GM18861 (cell line): ENCODE measurements at regions not wholly inside any gene's neighbourhood (a gene's known extent, or its start where the extent isn't known, plus 50 kb on each side); places are given as distances from the start of the nearest gene placed in this dataset.
A peak's percentile ranks its signal among the peaks of the same experiment; 100 is the strongest.

Experiments used
- ATAC-seq: cut with Tn5 transposase; IDR thresholded peaks from one replicate; pipeline ENCODE4 v1.9.1; 2021; ENCODE audit not compliant: unreplicated experiment

DNA sequence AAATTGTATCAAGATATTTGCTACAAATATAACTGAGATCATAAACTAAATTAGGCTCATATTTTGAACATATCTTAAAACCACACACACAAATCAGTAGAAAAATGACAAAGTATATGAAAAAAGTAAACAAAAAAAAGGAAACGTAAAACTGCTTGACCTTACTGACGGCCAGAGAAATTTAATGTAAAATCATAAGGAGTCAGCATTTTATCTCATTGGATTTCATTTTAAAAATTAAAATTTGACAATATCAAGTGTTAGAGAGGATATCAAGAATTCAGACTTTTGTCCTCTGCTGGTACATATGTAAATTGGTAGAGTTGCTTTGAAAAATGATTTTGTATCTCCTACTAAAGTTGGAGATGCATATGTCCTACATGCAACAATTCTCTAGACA, 209.2 kb upstream of the ZC3H15 start:
- no peak for ATAC-seq

DNA sequence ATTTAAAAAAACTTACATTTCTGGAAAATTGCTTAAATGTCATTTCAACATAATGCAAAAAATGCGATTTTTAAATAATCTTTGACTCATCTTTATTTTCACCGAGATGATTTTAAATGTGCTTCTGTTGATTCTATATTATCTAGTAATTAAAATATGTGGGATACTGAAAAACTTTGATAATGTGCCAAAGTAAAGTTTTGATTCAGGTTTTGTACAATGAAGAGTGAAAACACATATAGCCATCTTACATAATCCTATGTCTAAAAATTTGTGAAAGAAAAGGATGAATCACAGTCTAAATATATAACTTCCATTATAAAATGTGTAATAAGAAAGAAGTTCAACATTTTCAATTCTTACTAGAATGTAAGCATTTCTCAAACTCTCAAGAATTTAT, 204.3 kb upstream of the ZC3H15 start:
- ATAC-seq, result no peak

DNA sequence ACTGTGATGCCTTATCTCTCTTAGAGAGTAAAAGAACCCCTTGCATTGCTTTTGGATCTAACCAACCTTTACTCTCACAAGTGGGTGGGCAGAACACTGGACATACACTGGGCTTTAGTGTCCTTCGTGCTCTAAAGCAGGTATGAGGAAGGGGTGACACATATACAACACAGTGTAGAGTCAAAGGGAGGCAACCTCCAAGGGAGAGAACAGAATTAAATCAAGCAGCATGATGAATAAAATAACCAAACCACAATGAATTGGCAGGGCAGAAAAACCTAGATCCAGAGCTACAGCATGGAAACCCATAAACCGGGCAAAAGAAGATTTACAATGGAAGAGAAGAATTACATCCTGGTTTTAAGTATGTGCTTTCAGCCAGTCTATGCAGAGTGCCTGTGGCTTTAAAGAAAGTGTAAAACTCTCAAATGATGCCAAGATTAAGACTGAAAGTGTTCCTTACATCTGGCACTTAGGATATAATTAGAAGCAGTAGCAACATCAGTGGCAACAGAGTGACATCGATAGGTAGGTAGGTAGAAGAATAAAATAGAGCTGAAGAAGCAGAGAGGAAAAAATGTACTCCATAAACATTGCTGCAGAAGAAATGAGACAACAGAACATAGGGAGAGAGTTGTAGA, 191.7 kb upstream of the ZC3H15 start:
- no peak for ATAC-seq

DNA sequence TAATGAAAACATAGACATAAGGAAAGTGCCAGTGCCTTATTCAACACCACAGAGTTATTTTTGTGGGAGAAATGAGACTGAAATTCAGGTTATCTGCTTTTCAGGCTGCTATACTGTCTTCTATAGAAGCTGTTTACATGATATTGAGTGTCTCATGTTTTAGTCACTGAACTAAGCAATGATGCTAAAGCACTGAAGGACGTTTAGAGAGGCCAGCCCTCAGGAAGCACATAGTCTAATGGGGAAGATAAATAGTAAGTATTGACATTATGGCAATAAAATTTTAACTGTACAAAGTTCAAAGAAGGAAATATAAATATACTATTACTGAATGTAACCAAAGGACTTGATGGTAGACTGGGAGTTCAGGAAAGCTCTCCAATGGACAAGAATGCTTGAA, 186.4 kb upstream of the ZC3H15 start:
- no peak for ATAC-seq

DNA sequence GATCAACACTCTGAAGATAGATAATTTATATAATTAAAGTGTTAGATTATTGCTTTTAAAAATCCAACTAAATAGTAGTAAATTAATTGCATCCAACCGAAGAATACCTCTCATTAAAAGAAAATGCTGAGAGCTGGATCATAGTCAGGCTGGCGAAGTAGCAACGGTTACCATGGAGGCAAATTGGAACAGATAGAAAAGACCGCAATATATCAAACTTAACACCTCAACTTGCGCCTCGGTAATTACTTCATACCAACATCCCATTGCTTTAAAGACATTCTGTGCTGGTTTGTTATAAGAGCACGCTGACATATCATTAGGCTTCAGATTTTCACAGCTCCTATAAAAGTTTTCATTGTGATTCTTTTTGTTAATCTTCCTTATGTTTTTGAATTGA, 183.8 kb upstream of the ZC3H15 start:
- no peak for ATAC-seq

DNA sequence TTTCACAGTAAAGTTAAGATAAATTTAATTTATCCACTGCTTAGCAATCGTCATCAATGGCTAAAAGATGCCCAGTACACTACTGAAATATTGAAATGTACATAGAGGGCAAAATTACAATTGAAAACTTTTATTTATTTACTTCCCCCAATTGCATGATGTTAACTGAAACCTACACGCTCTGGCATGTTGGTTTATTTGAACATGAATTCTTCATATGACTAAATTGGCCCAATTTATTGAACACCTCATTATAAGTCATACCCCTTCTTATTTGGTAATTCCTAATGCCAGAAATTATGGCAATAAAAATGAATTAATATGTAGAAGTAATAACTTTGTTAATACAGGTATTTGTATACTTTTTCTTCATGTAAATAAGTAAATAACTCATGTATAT, 183.0 kb upstream of the ZC3H15 start:
- ATAC-seq, result no peak

DNA sequence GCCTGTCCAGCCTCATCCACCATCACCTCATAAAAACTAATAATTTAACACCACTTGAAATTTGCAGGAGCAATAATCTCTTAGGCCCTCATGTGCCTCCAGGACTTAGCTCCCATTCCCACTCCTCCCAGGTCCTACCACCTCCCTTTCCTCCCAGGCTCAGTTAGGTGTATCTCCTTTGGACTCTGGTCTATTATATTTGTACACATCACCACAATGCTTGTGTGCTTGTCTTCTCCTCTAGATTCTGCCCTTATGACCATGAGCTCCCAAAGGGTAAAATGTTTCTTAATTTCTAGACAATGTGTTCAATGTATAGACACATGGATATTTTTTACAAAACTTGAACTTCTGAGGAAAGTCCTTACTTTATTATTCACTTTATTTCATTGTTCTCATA, 182.0 kb upstream of the ZC3H15 start:
- ATAC-seq, result no peak

DNA sequence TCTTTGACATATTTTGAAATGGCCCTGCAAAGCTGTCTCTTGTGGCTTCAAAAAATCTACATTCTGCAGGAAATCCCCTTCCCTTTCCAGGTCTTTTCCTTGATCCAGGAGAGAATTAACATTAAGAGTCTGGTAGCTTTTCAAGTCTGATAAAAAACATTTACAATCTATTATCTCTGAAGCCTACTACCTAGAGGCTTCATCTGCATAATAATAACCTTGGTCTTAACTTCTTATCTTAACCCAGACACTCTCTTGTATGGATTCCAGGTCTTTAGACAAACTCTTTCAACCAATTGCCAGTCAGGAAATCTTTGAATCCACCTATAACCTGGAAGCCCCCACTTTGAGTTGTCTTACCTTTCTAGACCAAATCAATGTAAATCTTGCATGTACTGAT, 179.3 kb upstream of the ZC3H15 start:
- ATAC-seq, result no peak

DNA sequence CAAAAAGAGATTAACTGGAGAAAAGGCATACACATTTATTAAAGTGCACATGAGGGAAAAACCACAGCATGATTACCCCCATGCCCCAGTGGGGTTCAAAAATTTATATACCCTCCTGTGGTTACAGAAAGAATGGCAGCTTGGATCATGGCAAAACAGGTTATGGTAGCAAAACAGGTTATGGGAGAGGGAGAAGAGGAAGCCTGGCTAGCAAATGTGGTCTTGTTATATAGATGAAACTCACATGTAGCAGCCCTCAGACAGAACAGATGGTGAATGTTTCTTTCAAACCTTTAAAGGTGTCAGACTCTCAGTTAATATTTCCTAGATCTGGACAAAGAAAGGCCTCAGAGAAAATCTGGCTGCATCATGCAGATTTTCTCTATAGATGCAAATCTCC, 178.2 kb upstream of the ZC3H15 start:
- no peak for ATAC-seq

DNA sequence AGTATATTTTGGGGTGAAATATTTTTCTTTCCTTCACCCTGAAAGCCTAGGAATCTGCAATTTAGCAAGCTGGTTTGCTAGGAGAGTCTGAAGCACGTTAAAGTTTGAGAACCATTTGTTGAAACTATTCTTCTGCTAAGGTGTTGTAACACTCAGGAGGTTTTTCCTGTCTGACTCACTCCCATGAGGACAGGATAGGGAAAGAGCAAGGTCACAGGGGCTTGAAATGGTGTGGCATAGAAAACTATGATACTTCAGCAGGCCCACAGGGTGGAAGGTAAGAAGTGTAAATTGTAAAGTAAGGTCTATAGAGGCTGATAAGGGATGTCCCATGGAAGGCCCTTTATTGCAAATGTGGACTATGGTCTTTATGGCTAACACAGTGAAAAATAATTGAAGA, 177.7 kb upstream of the ZC3H15 start:
- no peak for ATAC-seq

DNA sequence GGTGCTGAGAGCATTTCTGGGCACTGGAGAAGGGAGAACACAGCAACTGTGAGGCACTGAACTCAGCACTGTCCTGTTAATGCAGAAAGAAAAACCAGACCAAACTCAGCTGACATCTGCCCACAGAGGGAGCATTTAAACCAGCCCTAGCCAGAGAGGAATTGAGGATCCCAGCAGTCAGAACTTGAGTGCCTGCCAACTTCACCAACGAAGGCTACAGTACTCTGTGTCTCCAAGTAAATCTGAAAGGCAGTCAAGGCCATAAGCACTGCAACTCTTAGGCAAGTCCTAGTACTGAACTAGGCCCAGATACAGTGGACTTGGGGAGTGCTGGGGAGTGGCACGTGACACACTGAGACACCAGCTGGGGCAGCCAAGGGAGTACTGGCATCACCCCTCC, 176.2 kb upstream of the ZC3H15 start:
- no peak for ATAC-seq

DNA sequence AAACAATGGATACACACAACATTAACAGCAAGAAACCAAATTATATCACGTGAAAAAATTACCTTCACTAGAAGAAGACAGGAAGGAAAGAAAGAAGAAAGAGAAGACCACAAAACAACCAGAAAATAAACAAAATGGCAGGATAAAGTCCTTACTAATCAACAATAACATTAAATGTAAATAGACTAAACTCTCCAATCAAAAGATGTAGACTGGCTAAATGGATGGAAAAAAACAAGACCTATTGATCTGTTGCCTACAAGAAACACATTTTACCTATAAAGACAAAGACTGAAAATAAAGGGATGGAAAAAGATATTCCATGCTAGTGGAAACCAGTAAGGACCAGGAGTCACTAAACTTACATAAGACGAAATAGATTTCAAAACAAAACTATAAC, 167.0 kb upstream of the ZC3H15 start:
- ATAC-seq, result no peak

DNA sequence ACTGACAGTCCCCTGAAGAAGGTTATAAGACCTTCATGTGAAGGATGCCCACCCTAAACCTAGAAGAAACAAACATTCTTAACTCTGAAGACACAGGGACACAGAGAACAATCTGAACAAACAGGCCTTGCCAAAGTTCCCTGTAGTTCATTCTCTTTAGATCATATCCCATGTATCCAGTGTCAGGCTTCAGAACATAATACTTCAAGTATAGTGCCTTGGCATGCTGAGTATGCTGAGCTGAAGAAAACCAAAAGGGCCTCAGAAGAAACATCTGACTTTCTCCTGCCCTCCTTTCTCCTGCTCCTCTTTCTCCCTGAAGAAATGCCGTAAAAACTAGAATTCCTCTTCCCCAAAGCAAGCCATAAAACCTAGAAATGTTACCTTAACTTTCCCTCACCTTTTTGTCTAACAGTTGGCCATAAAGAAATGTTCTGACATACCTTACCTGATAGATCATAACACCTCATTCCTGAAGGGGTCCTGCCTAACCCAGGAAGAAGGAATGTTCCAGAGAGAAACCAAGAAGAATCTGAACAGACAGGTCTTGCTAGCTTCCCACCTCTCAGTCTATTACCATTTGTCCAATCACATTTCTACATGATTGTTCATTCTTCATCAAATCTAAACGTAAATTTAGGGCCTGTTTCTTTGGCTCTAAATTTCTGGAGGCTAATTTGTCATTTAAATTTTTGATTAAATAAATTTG, 160.1 kb upstream of the ZC3H15 start:
- ATAC-seq, result no peak

DNA sequence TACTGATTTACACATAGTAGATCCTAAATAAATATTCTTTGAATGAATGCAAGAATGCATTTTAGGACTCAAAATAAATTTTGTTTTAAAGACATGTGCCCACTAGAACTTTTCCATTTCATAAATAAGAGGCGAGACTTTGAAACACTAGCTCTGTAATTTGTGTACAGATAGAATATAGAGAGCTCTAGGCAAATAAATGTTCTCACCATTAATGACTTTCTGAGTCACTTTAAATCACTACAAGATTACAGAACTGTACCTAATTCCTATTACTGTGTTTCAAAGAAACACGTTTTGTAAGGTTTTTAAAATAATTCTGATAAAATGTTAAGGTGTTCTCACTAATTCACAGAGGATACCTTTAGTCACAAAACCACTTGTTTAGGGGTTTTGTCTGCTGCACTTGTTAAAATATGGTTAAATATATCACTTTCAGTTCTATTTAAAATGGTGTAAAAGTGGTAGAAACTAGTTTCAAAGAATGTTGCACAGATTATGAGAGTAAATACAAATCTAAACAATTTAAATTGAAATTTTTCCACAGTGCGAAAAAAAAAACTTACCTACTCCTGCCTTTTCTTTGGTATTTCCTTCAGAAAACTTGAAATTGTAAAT, 158.7 kb upstream of the ZC3H15 start:
- ATAC-seq, result no peak

DNA sequence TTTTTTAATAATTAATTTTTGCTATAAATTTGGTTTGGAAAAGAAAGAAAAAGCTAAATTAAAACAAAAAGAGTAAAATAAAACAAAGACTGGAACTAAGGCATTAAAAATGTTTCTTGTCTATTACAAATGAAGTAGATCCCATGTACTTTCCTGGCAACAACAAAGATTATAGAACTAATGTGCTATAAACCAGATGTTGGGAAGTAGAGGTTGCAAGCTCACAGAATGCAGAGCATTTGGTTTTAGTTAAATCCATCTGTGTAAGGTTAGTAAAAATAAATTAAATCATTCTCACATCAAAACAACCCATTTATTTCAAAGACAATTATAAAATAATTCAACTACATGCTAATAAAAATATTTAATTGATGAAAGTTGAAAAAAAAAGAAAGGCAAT, 157.2 kb upstream of the ZC3H15 start:
- no peak for ATAC-seq

DNA sequence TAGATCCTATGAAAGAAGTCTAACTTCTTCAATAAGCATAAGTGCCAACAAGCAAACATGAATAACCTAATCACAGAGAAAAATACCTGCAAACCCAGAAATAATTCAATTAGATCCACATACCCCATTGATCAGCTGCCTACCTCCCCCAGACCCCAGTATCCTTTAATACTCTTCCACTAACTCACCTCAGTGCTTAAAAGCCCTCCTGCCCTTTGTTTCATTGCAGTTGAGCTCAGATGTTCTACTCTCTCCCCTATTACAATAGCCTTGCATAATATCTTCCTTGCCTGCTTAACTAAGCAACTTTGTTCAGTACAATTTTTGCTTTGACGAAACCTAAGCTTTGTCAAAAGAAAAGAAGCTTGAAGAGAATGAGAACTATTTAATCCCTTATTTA, 156.0 kb upstream of the ZC3H15 start:
- no peak for ATAC-seq

DNA sequence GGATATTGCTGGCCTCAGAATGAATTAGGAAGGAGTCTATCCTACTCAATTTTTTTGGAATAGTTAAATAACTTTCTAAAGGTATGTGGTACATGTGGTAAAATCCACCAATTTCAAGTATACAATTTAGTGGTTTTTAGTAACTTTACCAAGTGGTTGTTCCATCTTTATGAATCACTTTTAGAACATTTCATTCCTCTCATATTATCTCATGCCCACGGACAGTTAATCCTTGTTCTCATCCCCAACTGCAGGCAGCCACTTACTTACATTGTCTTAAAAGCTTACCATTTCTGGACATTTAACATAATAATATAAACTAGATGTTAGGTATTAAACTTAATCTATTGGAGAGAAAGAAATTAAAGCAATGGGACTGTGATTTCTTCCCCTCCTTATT, 146.3 kb upstream of the ZC3H15 start:
- ATAC-seq, result no peak

DNA sequence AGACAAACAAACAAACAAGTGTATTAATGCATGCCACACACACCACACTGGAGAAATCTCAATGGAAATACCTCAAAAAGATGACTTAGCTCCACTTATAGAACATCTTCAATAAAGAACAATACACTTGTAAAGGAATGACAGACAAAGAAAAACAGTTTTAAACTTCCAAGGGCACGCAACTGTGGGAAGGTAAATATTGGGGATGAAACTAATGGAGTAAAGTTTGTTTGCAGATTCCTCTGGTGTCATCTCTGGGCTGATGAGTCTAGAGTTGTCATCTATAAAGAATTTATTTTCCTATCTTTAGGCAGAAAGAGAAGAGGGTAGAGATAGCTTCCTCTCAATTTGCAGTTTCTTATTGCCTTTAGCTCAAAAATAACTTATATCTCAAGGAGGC, 144.0 kb upstream of the ZC3H15 start:
- no peak for ATAC-seq

DNA sequence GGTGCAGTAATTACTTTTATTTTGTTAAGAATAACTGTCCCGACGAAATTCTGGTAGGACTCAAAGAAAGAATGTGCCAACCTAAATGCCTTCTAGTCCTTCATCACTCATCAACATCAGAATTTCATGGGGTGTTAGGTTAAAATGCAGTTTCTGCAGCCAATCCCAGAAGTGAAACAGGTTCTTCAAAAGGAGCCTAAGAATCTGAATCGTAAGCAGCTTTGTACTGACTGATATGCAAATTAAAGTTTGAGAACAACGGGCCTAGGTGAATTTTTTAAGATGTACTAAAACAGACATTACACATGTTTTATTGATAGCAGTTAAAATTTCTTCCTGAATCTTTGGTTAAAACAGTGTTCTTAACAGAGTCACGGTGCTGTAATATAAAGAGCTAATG, 140.3 kb upstream of the ZC3H15 start:
- no peak for ATAC-seq

DNA sequence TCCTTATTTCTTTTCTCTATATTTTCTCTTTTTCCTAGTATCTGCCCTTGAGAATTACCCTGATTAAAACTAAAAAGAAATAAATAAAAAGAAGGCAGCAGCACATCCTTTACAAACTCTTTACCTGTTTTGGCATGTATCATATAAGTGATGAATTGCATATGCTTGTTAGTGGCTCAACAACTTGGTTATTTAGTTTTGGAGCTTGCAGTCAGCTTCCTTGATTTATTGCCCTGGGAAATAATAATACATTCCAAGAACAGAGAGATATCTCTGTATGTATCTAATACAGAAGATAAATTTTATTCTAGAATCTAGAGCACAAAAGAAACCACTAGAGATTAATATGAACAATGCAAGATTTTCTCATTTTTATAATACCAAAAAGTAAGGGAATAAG, 139.8 kb upstream of the ZC3H15 start:
- ATAC-seq, result no peak

DNA sequence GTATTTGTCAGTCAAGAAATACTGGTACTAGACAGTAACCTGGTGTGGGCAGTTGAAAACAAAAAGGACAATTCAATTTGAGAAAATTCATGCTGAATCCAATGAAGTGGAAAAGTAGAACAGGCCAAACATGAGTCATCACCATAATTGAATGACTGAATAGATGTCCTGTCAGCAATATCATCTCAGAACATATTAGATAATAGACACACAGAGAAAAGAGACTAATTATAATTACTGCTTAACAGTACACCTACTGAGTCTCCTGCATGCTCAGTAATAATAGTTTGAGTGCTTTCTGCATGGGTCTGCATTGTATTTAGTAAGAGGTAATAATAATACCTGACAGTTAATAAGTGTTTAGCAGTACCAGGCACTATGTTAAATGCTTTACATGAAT, 138.6 kb upstream of the ZC3H15 start:
- peak; percentile 46 for ATAC-seq

DNA sequence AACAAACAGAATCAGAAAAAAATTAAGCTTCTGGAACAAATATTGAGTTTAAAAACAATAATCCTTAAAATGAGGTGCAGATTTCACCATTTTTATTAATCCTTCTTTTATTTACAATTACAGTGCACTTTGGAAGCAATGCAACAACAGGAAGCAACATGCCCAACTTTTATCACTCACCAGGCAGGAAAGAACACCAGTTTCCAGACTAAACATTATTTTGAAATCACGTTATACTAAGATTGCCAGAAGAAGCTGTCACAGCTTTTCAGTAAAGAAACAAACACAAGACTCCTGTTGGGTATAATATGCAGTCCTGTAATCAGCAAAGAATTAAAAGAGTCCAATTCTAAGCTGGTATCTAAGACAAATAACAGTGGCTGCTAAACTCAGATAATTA, 137.9 kb upstream of the ZC3H15 start:
- no peak for ATAC-seq

DNA sequence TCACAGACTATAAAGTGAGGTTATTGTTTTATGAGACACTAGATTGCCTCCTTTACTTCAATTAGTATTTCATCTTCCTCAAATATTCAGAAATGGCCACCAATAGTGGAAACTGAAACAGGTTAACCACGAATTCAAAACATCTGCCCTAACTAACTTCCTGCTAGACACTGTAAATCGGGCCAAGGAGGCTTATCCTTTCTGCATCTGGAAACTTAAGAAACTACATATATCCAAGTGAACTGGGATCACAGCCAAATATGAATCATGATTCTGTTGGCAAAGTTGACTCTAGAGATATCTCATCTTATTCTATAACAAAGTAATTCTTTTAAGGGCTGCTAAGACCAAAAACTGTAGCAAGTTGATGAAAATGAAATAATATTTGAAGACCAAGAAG, 136.6 kb upstream of the ZC3H15 start:
- ATAC-seq, result peak; percentile 53
